Endothelial cell of umbilical vein (primary cell): ENCODE measurements at regions not wholly inside any gene's neighbourhood (a gene's known extent, or its start where the extent isn't known, plus 50 kb on each side); places are given as distances from the start of the nearest gene placed in this dataset.

Experiments
- BruUV-seq: library from RNA; stranded (reverse); fragments of 400-500 nt; replicated peaks from 2 replicates; lab custom pipeline; 2021; lab: Mats Ljungman, UMichigan
- CTCF ChIA-PET: fragments of 300-600, 350-600 bp; sonication (Branson Sonifier 250); formaldehyde crosslinking; loops from one replicate; lab custom pipeline; 2021; ENCODE audit warnings: antibody characterized with exemption, inconsistent platforms; lab: Charles Lee
- POLR2A ChIA-PET: fragments of 300-600, 350-600 bp; sonication (Branson Sonifier 250); formaldehyde crosslinking; loops from one replicate; lab custom pipeline; 2021; ENCODE audit warnings: antibody characterized with exemption, inconsistent platforms; lab: Charles Lee
- DNase-seq: peaks from one replicate; pipeline ENCODE4 v3.0.0-alpha.2; 2011; ENCODE audit warnings: low read depth, low spot score
- FAIRE-seq: peaks from 2 replicates; lab custom pipeline; 2011; peaks lifted over from hg19 to GRCh38; lab: Jason Lieb, UNC
- H2AFZ ChIP-seq: 2 replicates; pipeline ENCODE4 v1.6.0; 2012; ENCODE audit warnings: low read depth, low read length, control low read depth, inconsistent platforms
- H3K27ac ChIP-seq: 2 replicates; pipeline ENCODE4 v1.5.1; 2011; ENCODE audit warnings: low read depth, mild to moderate bottlenecking, control low read depth, low read length, moderate library complexity; ENCODE audit not compliant: insufficient read depth
- H3K27me3 ChIP-seq, 2 experiments: 2 replicates each; pipeline versions ENCODE4 v1.6.0 to v1.6.1; 2011; ENCODE audit warnings: low read length in 2 of 2, mixed read lengths in 1 of 2; ENCODE audit not compliant: control insufficient read depth in 2 of 2, insufficient read depth in 2 of 2
- H3K36me3 ChIP-seq, 2 experiments: 2 replicates in 1 of 2; 3 replicates in 1 of 2; pipeline ENCODE4 v1.5.1; 2011; ENCODE audit warnings: low read length in 2 of 2, mild to moderate bottlenecking in 1 of 2, moderate library complexity in 1 of 2; ENCODE audit not compliant: control insufficient read depth in 2 of 2, insufficient read depth in 2 of 2; ENCODE audit errors: extremely low read depth in 1 of 2
- H3K4me1 ChIP-seq: 3 replicates; pipeline ENCODE4 v1.5.1; 2011; ENCODE audit warnings: mild to moderate bottlenecking, low read length; ENCODE audit not compliant: control insufficient read depth, insufficient read depth; ENCODE audit errors: extremely low read depth
- H3K4me2 ChIP-seq: 2 replicates; pipeline ENCODE4 v1.6.1; 2011; ENCODE audit warnings: low read length, control low read depth, mixed read lengths; ENCODE audit not compliant: insufficient read depth
- H3K4me3 ChIP-seq, 3 experiments: fragments of 200-600 bp in 1 of 3; sonication (generic), shearing (Covaris generic) in 1 of 3; replicated peaks in 1 of 3; 2 replicates each; pipeline ENCODE4 v1.5.1; 2011 to 2016; ENCODE audit warnings: control low read depth in 3 of 3, low read length in 3 of 3, mild to moderate bottlenecking in 2 of 3, inconsistent platforms in 1 of 3, low read depth in 1 of 3, moderate library complexity in 1 of 3; ENCODE audit not compliant: insufficient read depth in 1 of 3
- H3K79me2 ChIP-seq: 2 replicates; pipeline ENCODE4 v1.6.0; 2012; ENCODE audit warnings: low read length, inconsistent platforms; ENCODE audit not compliant: control insufficient read depth, insufficient read depth
- H3K9ac ChIP-seq: replicated peaks from 2 replicates; pipeline ENCODE3; 2011; ENCODE audit warnings: low read length, control low read depth; ENCODE audit not compliant: insufficient read depth; ENCODE audit errors: extremely low read depth
- H3K9me1 ChIP-seq: replicated peaks from 3 replicates; pipeline ENCODE4 v1.6.0; 2011; ENCODE audit warnings: mild to moderate bottlenecking, low read length; ENCODE audit not compliant: control insufficient read depth, insufficient read depth; ENCODE audit errors: extremely low read depth
- H3K9me3 ChIP-seq: replicated peaks from 2 replicates; pipeline ENCODE4 v1.5.1; 2012; ENCODE audit warnings: low read length, inconsistent platforms; ENCODE audit not compliant: control insufficient read depth, insufficient read depth
- H4K20me1 ChIP-seq: replicated peaks from 2 replicates; pipeline ENCODE3; 2011; ENCODE audit warnings: mild to moderate bottlenecking, low read length; ENCODE audit not compliant: control insufficient read depth, insufficient read depth; ENCODE audit errors: extremely low read depth
- EZH2 ChIP-seq: IDR thresholded peaks from 2 replicates; pipeline ENCODE4 v1.6.1; 2012; ENCODE audit warnings: borderline replicate concordance, low read depth, mild to moderate bottlenecking, moderate library complexity, low read length, inconsistent platforms; ENCODE audit not compliant: severe bottlenecking
- FOS ChIP-seq: IDR thresholded peaks from 2 replicates; pipeline ENCODE4 v1.6.1; 2011; ENCODE audit warnings: mild to moderate bottlenecking, low read length, moderate library complexity, borderline replicate concordance; ENCODE audit not compliant: insufficient read depth
- GATA2 ChIP-seq: IDR thresholded peaks from 2 replicates; pipeline ENCODE4 v1.7.0; 2011; ENCODE audit warnings: low read depth, mild to moderate bottlenecking, moderate library complexity, mixed read lengths, low read length; ENCODE audit not compliant: insufficient read length, insufficient read depth
- JUN ChIP-seq: IDR thresholded peaks from 2 replicates; pipeline ENCODE4 v1.6.1; 2011; ENCODE audit warnings: borderline replicate concordance, low read depth; ENCODE audit not compliant: insufficient read length, insufficient read depth
- MYC ChIP-seq: IDR thresholded peaks from one replicate; pipeline ENCODE4 v1.6.1; 2011; ENCODE audit warnings: mild to moderate bottlenecking, low read depth, low read length
- POLR2A ChIP-seq: IDR thresholded peaks from 2 replicates; pipeline ENCODE4 v1.6.1; 2012; ENCODE audit warnings: low read depth, mild to moderate bottlenecking, control low read depth, low read length
- POLR2AphosphoS5 ChIP-seq: IDR thresholded peaks from 2 replicates; pipeline ENCODE4 v1.6.1; 2012; ENCODE audit warnings: low read depth, mild to moderate bottlenecking, control low read depth, low read length, moderate library complexity; ENCODE audit not compliant: insufficient read depth
- dilution Hi-C: fragments of 300-500 bp; cut with MboI; formaldehyde crosslinking; loops from one replicate; pipeline ENCODE4 v1.15.0; 2019; ENCODE audit warnings: low sequenced_read_pairs; ENCODE audit not compliant: extremely low pct_ligation_motif_present
- intact Hi-C: fragments of 100-400 bp; cut with micrococcal nuclease; formaldehyde crosslinking; loops from one replicate; pipeline ENCODE4 v1.10.0; 2022
- TF ChIP-seq, protein P1 (sequence below): IDR thresholded peaks from 2 replicates; pipeline ENCODE4 v1.6.1; 2011; ENCODE audit not compliant: insufficient read depth, insufficient read length
- TF ChIP-seq, protein P2 (sequence below), 2 donors: IDR thresholded peaks; 1 replicate in 1 of 2; 2 replicates in 1 of 2; pipeline ENCODE4 v1.5.1; 2011; ENCODE audit warnings: low read length in 2 of 2, mild to moderate bottlenecking in 2 of 2, moderate library complexity in 2 of 2, control low read depth in 1 of 2, inconsistent platforms in 1 of 2, low read depth in 1 of 2; ENCODE audit not compliant: insufficient read depth in 1 of 2; ENCODE audit errors: extremely low read depth in 1 of 2

DNA sequence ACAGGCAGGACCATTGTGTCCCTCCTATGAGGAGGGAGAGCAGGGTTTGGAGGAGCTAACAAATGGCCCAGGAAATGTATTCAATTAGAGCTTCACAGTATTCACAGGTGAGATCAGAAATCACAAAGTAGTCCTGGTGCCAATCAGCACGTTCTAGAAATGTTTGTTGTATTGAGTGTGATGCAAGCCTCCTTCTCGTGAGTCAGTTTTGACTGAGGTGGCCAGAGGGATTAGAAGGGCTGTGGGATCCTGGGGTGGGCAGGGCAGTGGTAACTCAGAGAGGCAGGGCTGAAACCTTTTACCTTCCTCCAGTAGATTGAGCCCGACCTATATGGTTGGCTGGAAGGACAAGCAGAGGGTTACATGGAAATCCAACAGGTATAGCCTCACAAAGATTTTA, 95.0 kb downstream of the BOD1L2 start:
- H3K79me2 ChIP-seq = no peaks in the 10 kb centered on the region
- POLR2A ChIA-PET = no interaction called here
- no peak overlapping the region for H3K4me3 ChIP-seq
- no peak overlapping the region for H3K4me2 ChIP-seq
- H4K20me1 ChIP-seq = no peaks in the 10 kb centered on the region
- no peaks in the 10 kb centered on the region for H3K27me3 ChIP-seq
- TF ChIP-seq POLR2AphosphoS5 (no peak), POLR2A (no peak), EZH2 (no peak), MYC (no peak), JUN (no peak), GATA2 (no peak), FOS (no peak)
- TF ChIP-seq, protein P1, sequence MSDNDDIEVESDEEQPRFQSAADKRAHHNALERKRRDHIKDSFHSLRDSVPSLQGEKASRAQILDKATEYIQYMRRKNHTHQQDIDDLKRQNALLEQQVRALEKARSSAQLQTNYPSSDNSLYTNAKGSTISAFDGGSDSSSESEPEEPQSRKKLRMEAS = no peak
- TF ChIP-seq, protein P2, sequence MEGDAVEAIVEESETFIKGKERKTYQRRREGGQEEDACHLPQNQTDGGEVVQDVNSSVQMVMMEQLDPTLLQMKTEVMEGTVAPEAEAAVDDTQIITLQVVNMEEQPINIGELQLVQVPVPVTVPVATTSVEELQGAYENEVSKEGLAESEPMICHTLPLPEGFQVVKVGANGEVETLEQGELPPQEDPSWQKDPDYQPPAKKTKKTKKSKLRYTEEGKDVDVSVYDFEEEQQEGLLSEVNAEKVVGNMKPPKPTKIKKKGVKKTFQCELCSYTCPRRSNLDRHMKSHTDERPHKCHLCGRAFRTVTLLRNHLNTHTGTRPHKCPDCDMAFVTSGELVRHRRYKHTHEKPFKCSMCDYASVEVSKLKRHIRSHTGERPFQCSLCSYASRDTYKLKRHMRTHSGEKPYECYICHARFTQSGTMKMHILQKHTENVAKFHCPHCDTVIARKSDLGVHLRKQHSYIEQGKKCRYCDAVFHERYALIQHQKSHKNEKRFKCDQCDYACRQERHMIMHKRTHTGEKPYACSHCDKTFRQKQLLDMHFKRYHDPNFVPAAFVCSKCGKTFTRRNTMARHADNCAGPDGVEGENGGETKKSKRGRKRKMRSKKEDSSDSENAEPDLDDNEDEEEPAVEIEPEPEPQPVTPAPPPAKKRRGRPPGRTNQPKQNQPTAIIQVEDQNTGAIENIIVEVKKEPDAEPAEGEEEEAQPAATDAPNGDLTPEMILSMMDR (IDR thresholded peaks at IDR 0.05; ENCODE audit: extremely low read depth in 1 of 2, insufficient read depth in 1 of 2, low read depth in 1 of 2, low read length in 2 of 2) = no peak
- H3K27ac ChIP-seq = no peak overlapping the region
- CTCF ChIA-PET = interaction anchor here (0.6 kb wide), 1 partner anchor 277 kb away, joined by 3 read pairs; no protein-coding TSS in a partner anchor
- H3K4me1 ChIP-seq = no peaks in the 10 kb centered on the region
- H2AFZ ChIP-seq = no peak overlapping the region
- H3K9me3 ChIP-seq = no peaks in the 10 kb centered on the region
- H3K9me1 ChIP-seq = no peaks in the 10 kb centered on the region
- intact Hi-C loops = no loop called here
- FAIRE-seq = no peak
- no TSS peak for BruUV-seq
- DNase-seq = no peak
- dilution Hi-C loops = no loop called here
- no peak overlapping the region for H3K9ac ChIP-seq
- H3K36me3 ChIP-seq = no peaks in the 10 kb centered on the region
